ENCODE measurements at regions not wholly inside any gene's neighbourhood (a gene's known extent, or its start where the extent isn't known, plus 50 kb on each side); places are given as distances from the start of the nearest gene placed in this dataset.

DNA sequence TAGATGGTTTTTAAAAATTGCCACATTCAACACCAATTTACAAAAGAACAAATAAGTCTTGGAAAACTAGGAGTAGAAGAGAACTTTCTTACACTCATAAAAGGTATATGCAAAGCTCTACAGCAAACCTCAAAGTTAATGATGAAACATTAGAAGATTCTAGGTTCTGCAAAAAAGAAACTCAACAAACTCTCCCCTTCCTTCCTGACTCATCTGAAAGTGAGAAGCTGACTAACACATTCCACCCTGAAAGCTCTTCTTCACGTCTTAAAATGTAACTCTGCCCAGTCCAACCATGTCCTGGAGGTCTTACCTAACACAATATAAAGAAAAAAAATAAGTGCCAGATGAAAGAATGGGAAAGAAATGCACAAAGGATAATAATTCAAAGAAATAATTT lies 218.9 kb upstream of the ISX start:
- no peak for DNase-seq

GRCh38 chr22:34849965-34850364 lies 216.0 kb upstream of the ISX start:
- DNase-seq = no peak

GRCh38 chr22:34851918-34852662 lies 213.9 kb upstream of the ISX start:
- DNase-seq = no peak

DNA sequence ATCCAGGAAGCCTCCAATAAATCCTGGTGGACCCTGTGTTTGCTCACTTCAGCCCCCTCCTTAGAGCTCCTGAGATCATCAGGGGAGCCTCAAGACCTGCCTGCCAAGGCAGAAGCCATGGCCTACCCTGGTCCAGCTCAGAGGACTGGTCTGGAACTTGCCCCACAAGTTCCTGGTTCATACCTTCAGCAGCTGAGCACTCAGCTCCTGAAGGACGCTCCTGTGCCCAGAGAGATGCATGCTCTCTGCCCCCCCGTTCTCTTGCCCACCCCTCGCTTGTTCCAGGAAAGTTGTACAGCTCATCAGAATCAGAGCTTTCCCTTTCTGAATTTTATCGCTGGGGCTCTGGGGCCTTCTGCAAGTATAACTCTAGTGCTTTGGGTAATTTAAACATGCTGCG lies 210.5 kb upstream of the ISX start:
- DNase-seq = no peak

GRCh38 chr22:34858066-34858465 lies 207.9 kb upstream of the ISX start:
- no peak for DNase-seq

DNA sequence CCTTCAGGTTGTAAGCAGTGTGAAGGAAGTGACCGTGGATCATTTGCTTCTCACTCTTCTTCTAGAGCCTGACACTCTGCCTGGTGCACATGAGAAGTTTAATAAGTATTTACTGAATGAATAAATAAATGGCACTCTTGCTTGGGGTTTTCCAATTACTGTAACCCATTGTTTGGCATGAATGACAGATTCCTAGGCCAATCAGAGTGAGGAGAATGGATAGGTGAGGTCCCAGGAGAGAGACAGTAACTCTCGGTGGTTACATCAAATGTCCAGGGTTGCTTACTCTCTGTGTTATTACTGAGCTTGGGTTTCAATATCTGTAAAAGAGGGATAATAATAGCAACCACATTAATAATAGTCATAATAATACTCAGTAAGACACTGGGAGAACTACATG lies 204.2 kb upstream of the ISX start:
- no peak for DNase-seq

- DNase-seq = no peak
These were observed 199.9 kb upstream of the ISX start for GRCh38 chr22:34866081-34866480.

- no peak for DNase-seq
These were observed 199.3 kb upstream of the ISX start for GRCh38 chr22:34866495-34867131.

- DNase-seq = no peak
These were observed 188.5 kb upstream of the ISX start for GRCh38 chr22:34877506-34877905.

DNA sequence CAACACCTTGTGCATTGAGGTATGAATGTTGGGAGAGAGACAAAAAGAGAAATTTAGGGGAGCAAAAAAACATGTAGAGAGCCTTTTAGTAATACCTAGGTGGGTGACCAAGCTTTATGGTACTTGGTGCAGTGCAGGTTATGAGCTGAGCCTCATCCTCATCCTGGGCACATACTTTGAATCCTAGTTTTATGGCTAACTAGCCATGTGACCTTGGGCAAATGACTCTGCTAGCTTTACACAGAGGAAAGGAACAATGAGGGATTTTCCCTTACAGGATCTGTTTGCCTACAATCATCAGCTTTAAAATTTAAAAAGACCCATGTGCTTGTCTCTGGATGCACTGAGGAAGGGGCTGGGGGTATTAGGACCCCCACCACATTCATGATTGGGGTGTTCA lies 187.8 kb upstream of the ISX start:
- DNase-seq = no peak

DNA sequence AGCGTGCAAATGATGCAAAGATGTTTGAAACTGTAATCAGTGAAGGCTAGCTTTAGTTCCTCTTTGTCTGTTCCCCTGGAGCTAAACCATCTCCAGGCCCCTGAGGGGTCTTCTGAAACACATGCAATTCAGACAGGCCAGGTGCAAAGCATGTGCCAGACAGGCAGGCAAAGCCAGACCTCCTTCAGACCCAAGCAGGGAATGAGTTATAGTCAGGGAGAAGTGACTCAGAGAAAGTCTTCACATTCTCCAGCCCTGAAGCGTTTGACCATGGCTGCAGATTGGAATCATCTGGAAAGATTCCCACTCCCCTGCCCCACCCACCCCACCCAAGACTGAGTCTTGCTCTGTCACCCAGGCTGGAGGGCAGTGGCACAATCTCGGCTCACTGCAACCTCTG lies 187.0 kb upstream of the ISX start:
- DNase-seq = no peak

DNA sequence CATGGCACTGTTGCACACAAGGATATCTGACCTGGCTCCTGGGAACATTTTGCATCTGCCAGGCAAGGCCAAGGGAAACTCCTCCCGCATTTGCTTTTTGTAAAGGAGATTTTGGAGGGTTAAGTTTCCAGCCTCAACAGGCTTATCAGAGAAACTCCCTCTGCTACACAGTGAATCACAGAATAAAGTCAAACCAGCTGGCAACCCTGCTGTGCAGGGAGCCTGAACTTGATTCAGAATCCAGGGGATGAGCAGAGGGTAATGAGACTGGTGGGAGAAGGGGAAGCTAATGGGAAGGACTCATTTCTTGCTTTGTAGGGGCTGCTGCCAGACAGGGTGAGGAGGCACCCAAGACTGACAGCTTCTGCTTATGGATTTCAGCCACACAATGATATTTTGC lies 185.3 kb upstream of the ISX start:
- DNase-seq = no peak

- DNase-seq = no peak
These were observed 184.5 kb upstream of the ISX start for GRCh38 chr22:34881453-34881852.

DNA sequence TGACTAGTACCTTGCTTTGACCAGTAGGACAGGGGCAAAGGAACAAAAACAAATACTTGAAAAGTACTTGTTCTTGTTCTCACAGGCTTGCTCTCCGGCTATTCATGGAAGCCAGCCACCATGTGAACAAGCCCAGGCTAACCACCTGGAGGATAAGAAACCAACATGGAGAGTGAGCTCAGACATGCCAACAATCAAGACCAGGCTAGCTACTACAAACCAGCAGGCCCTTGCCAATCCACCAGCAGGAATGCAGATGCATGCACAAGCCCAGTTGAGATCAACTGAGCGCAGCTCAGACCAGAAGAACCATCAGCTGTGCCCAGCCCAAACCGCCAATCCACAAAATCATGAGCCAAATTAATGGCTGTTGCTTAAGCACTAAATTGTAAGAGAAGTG lies 180.1 kb upstream of the ISX start:
- no peak for DNase-seq

DNA sequence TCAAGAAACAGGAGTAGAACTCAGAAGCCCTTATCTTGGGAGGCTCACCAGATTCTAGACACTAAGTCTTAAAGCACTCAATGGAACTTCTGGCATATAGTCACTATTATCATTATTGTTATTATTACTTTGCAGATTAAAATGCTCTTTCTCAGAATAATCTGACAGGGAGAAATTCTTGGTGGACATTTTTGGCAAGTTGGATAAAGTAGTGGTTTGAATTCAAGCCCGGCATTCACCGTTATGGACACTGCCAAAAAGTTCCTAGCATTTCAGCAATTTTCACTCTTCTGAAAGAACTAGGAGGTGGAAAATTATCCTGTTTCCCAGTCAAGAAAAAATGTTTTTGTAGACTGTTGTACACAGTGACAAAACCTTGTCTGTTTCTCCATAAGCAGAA lies 179.6 kb upstream of the ISX start:
- no peak for DNase-seq

- DNase-seq = no peak
These were observed 179.1 kb upstream of the ISX start for GRCh38 chr22:34886812-34887211.

- no peak for DNase-seq
These were observed 168.8 kb upstream of the ISX start for GRCh38 chr22:34897126-34897525.

- DNase-seq = no peak
These were observed 163.6 kb upstream of the ISX start for GRCh38 chr22:34902335-34902734.

GRCh38 chr22:34903416-34903815 lies 162.5 kb upstream of the ISX start:
- DNase-seq = no peak

- no peak for DNase-seq
These were observed 161.5 kb upstream of the ISX start for GRCh38 chr22:34904486-34904885.

DNA sequence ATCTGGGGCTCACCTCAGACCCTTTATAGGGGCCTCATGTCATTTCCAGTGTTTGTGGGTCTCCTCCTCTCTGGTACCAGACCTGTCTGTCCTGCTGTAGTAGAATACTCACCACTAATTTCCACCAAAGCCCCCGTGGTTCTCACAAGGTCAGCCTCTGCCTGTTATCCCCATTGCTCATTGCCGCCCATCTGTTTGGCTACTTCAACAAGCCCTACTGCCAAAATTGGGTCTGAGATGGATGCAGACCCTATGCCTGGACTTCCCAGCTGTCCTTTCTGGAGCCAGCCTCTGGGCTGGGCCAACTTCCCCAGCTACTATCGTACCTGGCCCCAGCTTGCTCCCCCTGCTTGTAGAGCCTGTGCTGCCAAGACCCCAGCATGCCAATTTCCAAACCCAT lies 152.1 kb upstream of the ISX start:
- DNase-seq = no peak

DNA sequence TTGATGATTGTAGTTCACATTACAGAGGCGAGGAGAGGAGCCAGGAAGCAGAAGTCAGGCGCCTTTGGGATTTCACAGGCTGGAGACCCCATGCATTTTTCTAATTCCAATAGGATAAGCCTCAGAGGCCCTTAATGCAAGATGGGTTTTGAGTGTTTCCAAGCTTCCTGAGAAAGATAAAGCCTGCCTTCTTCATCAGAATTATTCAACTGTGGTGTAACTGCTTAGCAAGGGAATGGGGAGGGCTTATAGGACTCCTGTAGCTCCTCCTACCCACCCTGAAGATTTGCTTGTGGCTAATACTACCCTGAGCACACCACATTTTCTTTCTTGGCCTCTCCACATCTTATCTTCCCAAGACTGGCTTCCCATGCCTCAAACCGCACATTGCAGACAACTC lies 151.1 kb upstream of the ISX start:
- DNase-seq = no peak

- no peak for DNase-seq
These were observed 148.7 kb upstream of the ISX start for GRCh38 chr22:34917239-34917638.

DNA sequence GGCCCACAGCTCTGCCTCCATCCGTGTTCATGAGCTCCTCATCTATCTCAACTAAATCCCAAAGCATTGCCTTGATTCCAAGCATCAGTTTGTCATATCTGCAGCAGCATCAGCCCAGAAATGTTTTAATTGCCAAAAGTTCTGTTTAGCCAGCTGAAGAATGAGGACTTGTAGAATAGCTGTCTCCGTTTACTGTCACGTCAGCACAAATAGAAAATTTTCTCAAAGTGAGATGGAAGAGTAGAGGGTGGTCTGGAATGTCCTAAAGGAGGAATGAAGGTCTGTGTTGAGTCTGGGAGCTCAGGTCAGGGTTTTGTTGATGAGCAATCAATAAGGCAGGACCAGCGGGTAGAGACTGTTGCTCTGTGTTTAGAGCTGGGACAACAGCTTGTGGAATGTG lies 134.9 kb upstream of the ISX start:
- DNase-seq = no peak

GRCh38 chr22:34934261-34934660 lies 131.7 kb upstream of the ISX start:
- no peak for DNase-seq
